Ovary (tissue), 3 donors: ENCODE measurements at regions not wholly inside any gene's neighbourhood (a gene's known extent, or its start where the extent isn't known, plus 50 kb on each side); places are given as distances from the start of the nearest gene placed in this dataset.

ENCODE experiments used
- CTCF ChIP-seq, 3 donors: fragments of 450-650 bp in 2 of 3; fragments of 200-600 bp in 1 of 3; IDR thresholded peaks; one replicate each; pipeline versions ENCODE4 v1.5.1 to v1.8.0; 2016 to 2022; ENCODE audit warnings: antibody characterized with exemption in 3 of 3, mild to moderate bottlenecking in 1 of 3
- EP300 ChIP-seq: sonication (generic); formaldehyde crosslinking; IDR thresholded peaks from one replicate; pipeline ENCODE4 v1.6.1; 2017; ENCODE audit warnings: antibody characterized with exemption
- POLR2A ChIP-seq: fragments of 450-650 bp; IDR thresholded peaks from one replicate; pipeline ENCODE4 v1.6.1; 2017; ENCODE audit warnings: antibody characterized with exemption, mild to moderate bottlenecking, moderate library complexity
- donor health status: DM: no; HTN: no; CAD: no.

GRCh38 chr5:15160091-15160490, 288.5 kb upstream of the ANKH start:
- TF ChIP-seq CTCF (IDR thresholded peaks at IDR 0.05), result no peak
- no peak for TF ChIP-seq POLR2A
- TF ChIP-seq EP300, result no peak
